ENCODE measurements at regions not wholly inside any gene's neighbourhood (a gene's known extent, or its start where the extent isn't known, plus 50 kb on each side); places are given as distances from the start of the nearest gene placed in this dataset.

- no peak for TF ChIP-seq CTCF (IDR thresholded peaks at IDR 0.05 in 4 of 5, conservative IDR thresholded peaks at IDR 0.05 in 1 of 5)
- no peak for TF ChIP-seq POLR2A (IDR thresholded peaks at IDR 0.05)
Observed at GRCh38 chr6:141437011-141437410, 695.7 kb upstream of the GJE1 start.
